SK-N-SH treated with all-trans-retinoic acid at 6 μM for 48 hours (cell line): ENCODE measurements at regions not wholly inside any gene's neighbourhood (a gene's known extent, or its start where the extent isn't known, plus 50 kb on each side); places are given as distances from the start of the nearest gene placed in this dataset.

Experiments used
- ATAC-seq: fragments of 200-7000 bp; cut with Tn5 transposase; 3 replicates; pipeline ENCODE4 v1.9.1; 2020; ENCODE audit warnings: mild to moderate bottlenecking, moderate library complexity
- ARNTL ChIP-seq: fragments of 450-650 bp; formaldehyde crosslinking; IDR thresholded peaks from 2 replicates; pipeline ENCODE4 v1.5.0; 2020; ENCODE audit warnings: low read depth, mild to moderate bottlenecking, moderate library complexity, borderline replicate concordance
- BACH2 ChIP-seq: fragments of 250-450 bp; sonication (Bioruptor Pico); IDR thresholded peaks from 2 replicates; pipeline ENCODE4 v1.9.0; 2021; ENCODE audit warnings: mild to moderate bottlenecking, borderline replicate concordance
- CREB5 ChIP-seq: fragments of 250-450 bp; sonication (Bioruptor Pico); IDR thresholded peaks from 2 replicates; pipeline ENCODE4 v1.5.1; 2020; ENCODE audit warnings: low read depth, mild to moderate bottlenecking, moderate library complexity
- CSDC2 ChIP-seq: fragments of 250-450 bp; sonication (Bioruptor Pico); IDR thresholded peaks from 2 replicates; pipeline ENCODE4 v1.5.0; 2020; ENCODE audit warnings: mild to moderate bottlenecking, moderate library complexity
- GLIS3 ChIP-seq: fragments of 250-450 bp; sonication (Bioruptor Pico); IDR thresholded peaks from 2 replicates; pipeline ENCODE4 v1.5.0; 2020; ENCODE audit warnings: mild to moderate bottlenecking, moderate library complexity
- ISL1 ChIP-seq: fragments of 250-450 bp; sonication (Bioruptor Pico); IDR thresholded peaks from 2 replicates; pipeline ENCODE4 v2.1.2; 2022; ENCODE audit warnings: mild to moderate bottlenecking, moderate library complexity
- OSR1 ChIP-seq: fragments of 250-450 bp; sonication (Bioruptor Pico); IDR thresholded peaks from 2 replicates; pipeline ENCODE4 v1.8.0; 2022; ENCODE audit warnings: moderate library complexity, mild to moderate bottlenecking, inconsistent platforms
- PPARA ChIP-seq: fragments of 250-450 bp; sonication (Bioruptor Pico); IDR thresholded peaks from 2 replicates; pipeline ENCODE4 v1.5.0; 2020; ENCODE audit warnings: mild to moderate bottlenecking, borderline replicate concordance
- RARB ChIP-seq: fragments of 250-450 bp; sonication (Bioruptor Pico); IDR thresholded peaks from 2 replicates; pipeline ENCODE4 v1.8.0; 2021; ENCODE audit warnings: mild to moderate bottlenecking, moderate library complexity
- SNAI2 ChIP-seq: fragments of 250-450 bp; sonication (Bioruptor Pico); IDR thresholded peaks from 2 replicates; pipeline ENCODE4 v1.5.0; 2020; ENCODE audit warnings: mild to moderate bottlenecking, moderate library complexity
- TCF4 ChIP-seq: fragments of 250-450 bp; sonication (Bioruptor Pico); IDR thresholded peaks from 2 replicates; pipeline ENCODE4 v1.8.0; 2021; ENCODE audit warnings: mild to moderate bottlenecking, moderate library complexity, borderline replicate concordance
- ZC3H10 ChIP-seq: fragments of 250-450 bp; sonication (Bioruptor Pico); IDR thresholded peaks from 2 replicates; pipeline ENCODE4 v1.5.1; 2021; ENCODE audit warnings: mild to moderate bottlenecking, moderate library complexity
- ZFP3 ChIP-seq: fragments of 250-450 bp; sonication (Bioruptor Pico); IDR thresholded peaks from 2 replicates; pipeline ENCODE4 v1.5.0; 2020; ENCODE audit warnings: mild to moderate bottlenecking, moderate library complexity
- ZNF565 ChIP-seq: fragments of 450-650 bp; formaldehyde crosslinking; conservative IDR thresholded peaks from 2 replicates; pipeline ENCODE4 v1.5.0; 2020; ENCODE audit warnings: low read depth, mild to moderate bottlenecking, moderate library complexity
- ZNF70 ChIP-seq: fragments of 450-650 bp; formaldehyde crosslinking; IDR thresholded peaks from 2 replicates; pipeline ENCODE4 v1.5.0; 2020; ENCODE audit warnings: mild to moderate bottlenecking, moderate library complexity
- ZNF8 ChIP-seq: fragments of 450-650 bp; formaldehyde crosslinking; IDR thresholded peaks from 2 replicates; pipeline ENCODE4 v1.5.0; 2020; ENCODE audit warnings: mild to moderate bottlenecking, moderate library complexity
- TF ChIP-seq, protein P1 (sequence below): fragments of 250-450 bp; sonication (Bioruptor Pico); IDR thresholded peaks from 2 replicates; pipeline ENCODE4 v1.5.0; 2020; ENCODE audit warnings: mild to moderate bottlenecking, moderate library complexity
- TF ChIP-seq, protein P2 (sequence below): fragments of 250-450 bp; sonication (Bioruptor Pico); IDR thresholded peaks from 2 replicates; pipeline ENCODE4 v1.8.0; 2020; ENCODE audit warnings: mild to moderate bottlenecking, moderate library complexity, borderline replicate concordance
- TF ChIP-seq, protein P3 (sequence below): fragments of 250-450 bp; sonication (Bioruptor Pico); IDR thresholded peaks from 2 replicates; pipeline ENCODE4 v1.8.0; 2021; ENCODE audit warnings: low read depth, mild to moderate bottlenecking, moderate library complexity, borderline replicate concordance
- TF ChIP-seq, protein P4 (sequence below): fragments of 250-450 bp; sonication (Bioruptor Pico); IDR thresholded peaks from 2 replicates; pipeline ENCODE4 v1.5.1; 2021; ENCODE audit warnings: mild to moderate bottlenecking, moderate library complexity

DNA sequence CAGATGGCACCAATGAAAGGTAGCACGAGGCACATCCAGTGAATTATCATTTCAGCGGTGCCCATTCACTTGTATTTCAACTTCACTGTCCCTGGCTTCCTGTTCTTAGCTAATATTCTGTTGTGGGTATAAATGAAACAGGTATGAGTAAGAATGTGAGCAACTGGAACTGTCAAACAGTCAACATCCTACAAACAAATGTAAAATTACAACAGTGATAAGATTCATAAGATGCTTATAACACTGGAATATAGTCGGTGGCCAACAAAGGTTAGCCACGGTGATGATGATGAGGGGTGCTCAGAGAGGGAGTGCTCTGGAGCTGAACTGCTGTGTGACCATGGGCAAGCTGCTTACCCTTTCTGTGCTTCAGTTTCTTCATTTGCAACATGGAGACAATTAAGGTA lies 74.9 kb upstream of the TOX2 start:
- ATAC-seq = no peak
- TF ChIP-seq ZNF565 (CRISPR knock-in tag) (no peak), CSDC2 (no peak), CREB5 (CRISPR knock-in tag) (no peak), ISL1 (no peak), TCF4 (CRISPR knock-in tag) (no peak), BACH2 (CRISPR knock-in tag) (no peak), ZFP3 (CRISPR knock-in tag) (no peak), OSR1 (CRISPR knock-in tag) (no peak), PPARA (CRISPR knock-in tag) (no peak), ARNTL (CRISPR knock-in tag) (no peak)
- TF ChIP-seq, protein P1, sequence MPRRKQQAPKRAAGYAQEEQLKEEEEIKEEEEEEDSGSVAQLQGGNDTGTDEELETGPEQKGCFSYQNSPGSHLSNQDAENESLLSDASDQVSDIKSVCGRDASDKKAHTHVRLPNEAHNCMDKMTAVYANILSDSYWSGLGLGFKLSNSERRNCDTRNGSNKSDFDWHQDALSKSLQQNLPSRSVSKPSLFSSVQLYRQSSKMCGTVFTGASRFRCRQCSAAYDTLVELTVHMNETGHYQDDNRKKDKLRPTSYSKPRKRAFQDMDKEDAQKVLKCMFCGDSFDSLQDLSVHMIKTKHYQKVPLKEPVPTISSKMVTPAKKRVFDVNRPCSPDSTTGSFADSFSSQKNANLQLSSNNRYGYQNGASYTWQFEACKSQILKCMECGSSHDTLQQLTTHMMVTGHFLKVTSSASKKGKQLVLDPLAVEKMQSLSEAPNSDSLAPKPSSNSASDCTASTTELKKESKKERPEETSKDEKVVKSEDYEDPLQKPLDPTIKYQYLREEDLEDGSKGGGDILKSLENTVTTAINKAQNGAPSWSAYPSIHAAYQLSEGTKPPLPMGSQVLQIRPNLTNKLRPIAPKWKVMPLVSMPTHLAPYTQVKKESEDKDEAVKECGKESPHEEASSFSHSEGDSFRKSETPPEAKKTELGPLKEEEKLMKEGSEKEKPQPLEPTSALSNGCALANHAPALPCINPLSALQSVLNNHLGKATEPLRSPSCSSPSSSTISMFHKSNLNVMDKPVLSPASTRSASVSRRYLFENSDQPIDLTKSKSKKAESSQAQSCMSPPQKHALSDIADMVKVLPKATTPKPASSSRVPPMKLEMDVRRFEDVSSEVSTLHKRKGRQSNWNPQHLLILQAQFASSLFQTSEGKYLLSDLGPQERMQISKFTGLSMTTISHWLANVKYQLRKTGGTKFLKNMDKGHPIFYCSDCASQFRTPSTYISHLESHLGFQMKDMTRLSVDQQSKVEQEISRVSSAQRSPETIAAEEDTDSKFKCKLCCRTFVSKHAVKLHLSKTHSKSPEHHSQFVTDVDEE = no peak
- TF ChIP-seq, all 23 proteins: peak for 0

- TF ChIP-seq ZFP3 (CRISPR knock-in tag) (no peak), OSR1 (CRISPR knock-in tag) (no peak), ZNF565 (CRISPR knock-in tag) (no peak), ZC3H10 (CRISPR knock-in tag) (no peak), PPARA (CRISPR knock-in tag) (no peak), ZNF70 (CRISPR knock-in tag) (no peak), ISL1 (no peak), ARNTL (CRISPR knock-in tag) (no peak), GLIS3 (CRISPR knock-in tag) (no peak), RARB (no peak), SNAI2 (CRISPR knock-in tag) (no peak), ZNF8 (CRISPR knock-in tag) (no peak), CSDC2 (no peak)
- TF ChIP-seq, protein P1 = no peak
- TF ChIP-seq, protein P2, sequence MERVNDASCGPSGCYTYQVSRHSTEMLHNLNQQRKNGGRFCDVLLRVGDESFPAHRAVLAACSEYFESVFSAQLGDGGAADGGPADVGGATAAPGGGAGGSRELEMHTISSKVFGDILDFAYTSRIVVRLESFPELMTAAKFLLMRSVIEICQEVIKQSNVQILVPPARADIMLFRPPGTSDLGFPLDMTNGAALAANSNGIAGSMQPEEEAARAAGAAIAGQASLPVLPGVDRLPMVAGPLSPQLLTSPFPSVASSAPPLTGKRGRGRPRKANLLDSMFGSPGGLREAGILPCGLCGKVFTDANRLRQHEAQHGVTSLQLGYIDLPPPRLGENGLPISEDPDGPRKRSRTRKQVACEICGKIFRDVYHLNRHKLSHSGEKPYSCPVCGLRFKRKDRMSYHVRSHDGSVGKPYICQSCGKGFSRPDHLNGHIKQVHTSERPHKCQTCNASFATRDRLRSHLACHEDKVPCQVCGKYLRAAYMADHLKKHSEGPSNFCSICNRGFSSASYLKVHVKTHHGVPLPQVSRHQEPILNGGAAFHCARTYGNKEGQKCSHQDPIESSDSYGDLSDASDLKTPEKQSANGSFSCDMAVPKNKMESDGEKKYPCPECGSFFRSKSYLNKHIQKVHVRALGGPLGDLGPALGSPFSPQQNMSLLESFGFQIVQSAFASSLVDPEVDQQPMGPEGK (CRISPR knock-in tag) = no peak
- TF ChIP-seq, protein P3, sequence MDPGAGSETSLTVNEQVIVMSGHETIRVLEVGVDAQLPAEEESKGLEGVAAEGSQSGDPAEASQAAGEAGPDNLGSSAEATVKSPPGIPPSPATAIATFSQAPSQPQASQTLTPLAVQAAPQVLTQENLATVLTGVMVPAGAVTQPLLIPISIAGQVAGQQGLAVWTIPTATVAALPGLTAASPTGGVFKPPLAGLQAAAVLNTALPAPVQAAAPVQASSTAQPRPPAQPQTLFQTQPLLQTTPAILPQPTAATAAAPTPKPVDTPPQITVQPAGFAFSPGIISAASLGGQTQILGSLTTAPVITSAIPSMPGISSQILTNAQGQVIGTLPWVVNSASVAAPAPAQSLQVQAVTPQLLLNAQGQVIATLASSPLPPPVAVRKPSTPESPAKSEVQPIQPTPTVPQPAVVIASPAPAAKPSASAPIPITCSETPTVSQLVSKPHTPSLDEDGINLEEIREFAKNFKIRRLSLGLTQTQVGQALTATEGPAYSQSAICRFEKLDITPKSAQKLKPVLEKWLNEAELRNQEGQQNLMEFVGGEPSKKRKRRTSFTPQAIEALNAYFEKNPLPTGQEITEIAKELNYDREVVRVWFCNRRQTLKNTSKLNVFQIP = no peak
- TF ChIP-seq, protein P4, sequence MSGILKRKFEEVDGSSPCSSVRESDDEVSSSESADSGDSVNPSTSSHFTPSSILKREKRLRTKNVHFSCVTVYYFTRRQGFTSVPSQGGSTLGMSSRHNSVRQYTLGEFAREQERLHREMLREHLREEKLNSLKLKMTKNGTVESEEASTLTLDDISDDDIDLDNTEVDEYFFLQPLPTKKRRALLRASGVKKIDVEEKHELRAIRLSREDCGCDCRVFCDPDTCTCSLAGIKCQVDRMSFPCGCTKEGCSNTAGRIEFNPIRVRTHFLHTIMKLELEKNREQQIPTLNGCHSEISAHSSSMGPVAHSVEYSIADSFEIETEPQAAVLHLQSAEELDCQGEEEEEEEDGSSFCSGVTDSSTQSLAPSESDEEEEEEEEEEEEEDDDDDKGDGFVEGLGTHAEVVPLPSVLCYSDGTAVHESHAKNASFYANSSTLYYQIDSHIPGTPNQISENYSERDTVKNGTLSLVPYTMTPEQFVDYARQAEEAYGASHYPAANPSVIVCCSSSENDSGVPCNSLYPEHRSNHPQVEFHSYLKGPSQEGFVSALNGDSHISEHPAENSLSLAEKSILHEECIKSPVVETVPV (CRISPR knock-in tag) = no peak
- TF ChIP-seq, all 23 proteins: peak for 0
- no peak for ATAC-seq
These were observed 76.0 kb upstream of the TOX2 start for GRCh38 chr20:43838703-43839060.
